ENCODE measurements at regions not wholly inside any gene's neighbourhood (a gene's known extent, or its start where the extent isn't known, plus 50 kb on each side); places are given as distances from the start of the nearest gene placed in this dataset.
A peak's percentile ranks its signal among the peaks of the same experiment; 100 is the strongest.

- H3K4me1 ChIP-seq = peaks cover 9 to 25% (median 19%) of the 10 kb centered on the region in 4 donors
- H3K36me3 ChIP-seq = no peaks in the 10 kb centered on the region
- TF ChIP-seq POLR2AphosphoS5 (IDR thresholded peaks at IDR 0.05) (no peak), POLR2A (IDR thresholded peaks at IDR 0.05; ENCODE audit: low read depth) (no peak), EP300 (IDR thresholded peaks at IDR 0.05) (no peak), CTCF (IDR thresholded peaks at IDR 0.05) (no peak)
- peak overlapping the region; percentile 7 to 48 (median 29) for H3K4me3 ChIP-seq
- no peaks in the 10 kb centered on the region for H3K27me3 ChIP-seq
- no peaks in the 10 kb centered on the region for H3K9me3 ChIP-seq
- DNase-seq (ENCODE audit: extremely low spot score) = no peak
- 50% methylated on average over 8 of the region's 8 CpGs for WGBS
- intact Hi-C loops (cut with DNase I) = no loop called here
- H3K27ac ChIP-seq (replicated peaks in 1 of 4) = peak overlapping the region in 2 of 4 donors; percentile 30 to 31
These were observed 184.5 kb upstream of the MARCKS start for GRCh38 chr6:113672491-113673149.

GRCh38 chr6:113674075-113674474 is 183.1 kb upstream of the MARCKS start:
- intact Hi-C loops (cut with DNase I) = no loop called here
- Histone ChIP-seq H3K9me3 (no peaks in the 10 kb centered on the region), H3K4me3 (no peak overlapping the region), H3K36me3 (no peaks in the 10 kb centered on the region), H3K27me3 (no peaks in the 10 kb centered on the region), H3K4me1 (peaks cover 9 to 21% (median 14%) of the 10 kb centered on the region in 4 donors), H3K27ac (replicated peaks in 1 of 4) (no peak overlapping the region)
- WGBS = 66% methylated on average over 4 of the region's 4 CpGs
- no peak for TF ChIP-seq EP300 (IDR thresholded peaks at IDR 0.05)
- TF ChIP-seq POLR2AphosphoS5 (IDR thresholded peaks at IDR 0.05) = no peak
- TF ChIP-seq CTCF (IDR thresholded peaks at IDR 0.05) = no peak
- TF ChIP-seq POLR2A (IDR thresholded peaks at IDR 0.05; ENCODE audit: low read depth) = no peak
- DNase-seq (ENCODE audit: extremely low spot score) = no peak

GRCh38 chr6:113676057-113676456 is 181.1 kb upstream of the MARCKS start:
- intact Hi-C loops (cut with DNase I) = no loop called here
- WGBS = 41% methylated on average over 4 of the region's 4 CpGs
- Histone ChIP-seq H3K4me3 (no peak overlapping the region), H3K4me1 (peaks cover 5 to 16% (median 6%) of the 10 kb centered on the region in 4 donors), H3K27me3 (no peaks in the 10 kb centered on the region), H3K27ac (replicated peaks in 1 of 4) (no peak overlapping the region), H3K9me3 (no peaks in the 10 kb centered on the region), H3K36me3 (no peaks in the 10 kb centered on the region)
- TF ChIP-seq EP300 (IDR thresholded peaks at IDR 0.05) = no peak
- no peak for TF ChIP-seq CTCF (IDR thresholded peaks at IDR 0.05)
- no peak for TF ChIP-seq POLR2AphosphoS5 (IDR thresholded peaks at IDR 0.05)
- TF ChIP-seq POLR2A (IDR thresholded peaks at IDR 0.05; ENCODE audit: low read depth) = no peak
- DNase-seq (ENCODE audit: extremely low spot score) = no peak

- no peaks in the 10 kb centered on the region for H3K9me3 ChIP-seq
- H3K27me3 ChIP-seq = no peaks in the 10 kb centered on the region
- no peak overlapping the region for H3K4me3 ChIP-seq
- TF ChIP-seq CTCF (IDR thresholded peaks at IDR 0.05) (no peak), EP300 (IDR thresholded peaks at IDR 0.05) (no peak), POLR2AphosphoS5 (IDR thresholded peaks at IDR 0.05) (no peak), POLR2A (IDR thresholded peaks at IDR 0.05; ENCODE audit: low read depth) (no peak)
- no peak for DNase-seq (ENCODE audit: extremely low spot score)
- no peak overlapping the region for H3K27ac ChIP-seq (replicated peaks in 1 of 4)
- intact Hi-C loops (cut with DNase I) = no loop called here
- H3K4me1 ChIP-seq = peaks cover 5 to 9% (median 5%) of the 10 kb centered on the region in 4 donors
- 70% methylated on average over 1 of the region's 1 CpG for WGBS
- no peaks in the 10 kb centered on the region for H3K36me3 ChIP-seq
These were observed 180.2 kb upstream of the MARCKS start for GRCh38 chr6:113676968-113677367.

- TF ChIP-seq POLR2AphosphoS5 (IDR thresholded peaks at IDR 0.05) (no peak), CTCF (IDR thresholded peaks at IDR 0.05) (no peak), EP300 (IDR thresholded peaks at IDR 0.05) (no peak), POLR2A (IDR thresholded peaks at IDR 0.05; ENCODE audit: low read depth) (no peak)
- Histone ChIP-seq H3K4me1 (no peaks in the 10 kb centered on the region), H3K36me3 (no peaks in the 10 kb centered on the region), H3K9me3 (no peaks in the 10 kb centered on the region), H3K27ac (replicated peaks in 1 of 4) (no peak overlapping the region), H3K27me3 (no peaks in the 10 kb centered on the region), H3K4me3 (no peak overlapping the region)
- peak; percentile 39 for DNase-seq (ENCODE audit: extremely low spot score)
- intact Hi-C loops (cut with DNase I) = no loop called here
- WGBS = 75% methylated on average over 3 of the region's 3 CpGs
These were observed 178.1 kb upstream of the MARCKS start for GRCh38 chr6:113679051-113679450.
